ENCODE measurements at regions not wholly inside any gene's neighbourhood (a gene's known extent, or its start where the extent isn't known, plus 50 kb on each side); places are given as distances from the start of the nearest gene placed in this dataset.

GRCh38 chr7:13093160-13093559, 405.7 kb downstream of the ARL4A start:
- Histone ChIP-seq H3K27me3 (replicated peaks in 1 of 2; ENCODE audit: control insufficient read depth in 2 of 2, insufficient read depth in 2 of 2, low read length in 1 of 2) (no peaks in the 10 kb centered on the region), H3K36me3 (ENCODE audit: control insufficient read depth in 2 of 2, insufficient read depth in 2 of 2, low read length in 1 of 2) (no peaks in the 10 kb centered on the region), H3K27ac (ENCODE audit: control insufficient read depth, insufficient read depth) (no peak overlapping the region), H3K4me3 (no peak overlapping the region), H3K9me3 (replicated peaks; ENCODE audit: control insufficient read depth, insufficient read depth, low read length) (no peaks in the 10 kb centered on the region), H4K20me1 (ENCODE audit: control insufficient read depth, insufficient read depth) (no peaks in the 10 kb centered on the region), H3K79me2 (ENCODE audit: control insufficient read depth, insufficient read depth, low read length) (no peaks in the 10 kb centered on the region), H3K4me1 (ENCODE audit: control insufficient read depth, insufficient read depth, low read length) (no peaks in the 10 kb centered on the region), H2AFZ (ENCODE audit: control insufficient read depth, low read depth, low read length) (no peak overlapping the region), H3K4me2 (ENCODE audit: control insufficient read depth, insufficient read depth) (no peak overlapping the region), H3K9ac (ENCODE audit: control insufficient read depth, insufficient read depth, low read length) (no peak overlapping the region)
- WGBS (ENCODE audit: insufficient coverage, insufficient replicate concordance, low lambda C conversion rate, missing lambda C conversion rate) = 5% methylated on average over 1 of the region's 1 CpG
- in situ Hi-C loops (cut with MboI) (no loop called here), intact Hi-C loops (cut with micrococcal nuclease; ENCODE audit: unreplicated experiment) (no loop called here)
- POLR2A ChIA-PET = no interaction called here
- CTCF ChIA-PET = no interaction called here
- SMC1A ChIA-PET (ENCODE audit: uncharacterized antibody, unreplicated experiment) = no interaction called here
- BruUV-seq (replicated peaks) = no TSS peak
- no peak for FAIRE-seq
- DNase-seq (ENCODE audit: low read depth, low spot score) = no peak
- ATAC-seq = no peak
- RAD21 ChIA-PET (ENCODE audit: unreplicated experiment) = no interaction called here
- TF ChIP-seq ZBTB40 (IDR thresholded peaks at IDR 0.05; ENCODE audit: borderline replicate concordance) (no peak), MEF2A (IDR thresholded peaks at IDR 0.05; ENCODE audit: insufficient read depth, low read depth, low read length) (no peak), ASH2L (IDR thresholded peaks at IDR 0.05; ENCODE audit: borderline replicate concordance, low read depth) (no peak), ZNF592 (IDR thresholded peaks at IDR 0.05) (no peak), CREM (IDR thresholded peaks at IDR 0.05; ENCODE audit: low read depth) (no peak), ZNF207 (IDR thresholded peaks at IDR 0.05; ENCODE audit: borderline replicate concordance) (no peak), POLR2A (IDR thresholded peaks at IDR 0.05; ENCODE audit: low read depth, low read length) (no peak), RFX5 (IDR thresholded peaks at IDR 0.05; ENCODE audit: low read depth, low read length) (no peak), GATAD2B (conservative IDR thresholded peaks at IDR 0.05; ENCODE audit: low read depth) (no peak), KLF5 (IDR thresholded peaks at IDR 0.05; ENCODE audit: partially characterized antibody) (no peak), NKRF (conservative IDR thresholded peaks at IDR 0.05) (no peak), IRF3 (IDR thresholded peaks at IDR 0.05) (no peak), IKZF1 (conservative IDR thresholded peaks at IDR 0.05) (no peak)

Data from GM12878 (cell line).